ENCODE measurements at regions not wholly inside any gene's neighbourhood (a gene's known extent, or its start where the extent isn't known, plus 50 kb on each side); places are given as distances from the start of the nearest gene placed in this dataset.

- H3K79me2 ChIP-seq (ENCODE audit: control insufficient read depth, insufficient read depth, low read length): no peaks in the 10 kb centered on the region
- H3K4me1 ChIP-seq (ENCODE audit: control insufficient read depth, extremely low read depth, insufficient read depth, low read length): no peaks in the 10 kb centered on the region
- no peaks in the 10 kb centered on the region for H4K20me1 ChIP-seq (replicated peaks; ENCODE audit: control insufficient read depth, extremely low read depth, insufficient read depth, low read length)
Measured at GRCh38 chr20:58004146-58004545, 224.3 kb downstream of the ANKRD60 start.

GRCh38 chr20:58003525-58003924 is 224.9 kb downstream of the ANKRD60 start:
- ChIA-PET CTCF (interaction anchor here (1.0 kb wide), 1 partner anchor 84 kb away, joined by 5 read pairs; no protein-coding TSS in a partner anchor), POLR2A (no interaction called here)
- Histone ChIP-seq H3K9ac (replicated peaks; ENCODE audit: extremely low read depth, insufficient read depth, low read length) (no peak overlapping the region), H3K27me3 (ENCODE audit: control insufficient read depth in 2 of 2, insufficient read depth in 2 of 2, low read length in 2 of 2) (peaks cover under 1 to 9% of the 10 kb centered on the region in 2 experiments), H3K36me3 (ENCODE audit: control insufficient read depth in 2 of 2, extremely low read depth in 1 of 2, insufficient read depth in 2 of 2, low read length in 2 of 2) (no peaks in the 10 kb centered on the region), H3K27ac (ENCODE audit: insufficient read depth, low read depth, low read length) (no peak overlapping the region), H3K4me1 (ENCODE audit: control insufficient read depth, extremely low read depth, insufficient read depth, low read length) (no peaks in the 10 kb centered on the region), H2AFZ (ENCODE audit: low read depth, low read length) (no peak overlapping the region), H3K79me2 (ENCODE audit: control insufficient read depth, insufficient read depth, low read length) (no peaks in the 10 kb centered on the region), H3K4me2 (ENCODE audit: insufficient read depth, low read length) (no peak overlapping the region), H3K9me1 (replicated peaks; ENCODE audit: control insufficient read depth, extremely low read depth, insufficient read depth, low read length) (no peaks in the 10 kb centered on the region), H3K9me3 (replicated peaks; ENCODE audit: control insufficient read depth, insufficient read depth, low read length) (no peaks in the 10 kb centered on the region), H4K20me1 (replicated peaks; ENCODE audit: control insufficient read depth, extremely low read depth, insufficient read depth, low read length) (no peaks in the 10 kb centered on the region), H3K4me3 (replicated peaks in 1 of 3; ENCODE audit: insufficient read depth in 1 of 3, low read depth in 1 of 3, low read length in 3 of 3) (no peak overlapping the region)
- dilution Hi-C loops (cut with MboI; ENCODE audit: extremely low pct_ligation_motif_present, low sequenced_read_pairs): no loop called here
- intact Hi-C loops (cut with micrococcal nuclease): no loop called here
- DNase-seq (ENCODE audit: low read depth, low spot score) (no peak), FAIRE-seq (no peak)
- TF ChIP-seq POLR2A (IDR thresholded peaks at IDR 0.05; ENCODE audit: low read depth, low read length): no peak
- TF ChIP-seq MYC (IDR thresholded peaks at IDR 0.05; ENCODE audit: low read depth, low read length): no peak
- TF ChIP-seq CTCF (IDR thresholded peaks at IDR 0.05; ENCODE audit: extremely low read depth in 1 of 2, insufficient read depth in 1 of 2, low read depth in 1 of 2, low read length in 2 of 2): no peak
- no peak for TF ChIP-seq POLR2AphosphoS5 (IDR thresholded peaks at IDR 0.05; ENCODE audit: insufficient read depth, low read depth, low read length)
- no peak for TF ChIP-seq MAX (IDR thresholded peaks at IDR 0.05; ENCODE audit: insufficient read depth, insufficient read length)
- TF ChIP-seq FOS (IDR thresholded peaks at IDR 0.05; ENCODE audit: borderline replicate concordance, insufficient read depth, low read length): no peak
- TF ChIP-seq JUN (IDR thresholded peaks at IDR 0.05; ENCODE audit: borderline replicate concordance, insufficient read depth, insufficient read length, low read depth): no peak
- no peak for TF ChIP-seq GATA2 (IDR thresholded peaks at IDR 0.05; ENCODE audit: insufficient read depth, insufficient read length, low read depth, low read length)
- no peak for TF ChIP-seq EZH2 (IDR thresholded peaks at IDR 0.05; ENCODE audit: borderline replicate concordance, low read depth, low read length, severe bottlenecking)
- BruUV-seq (replicated peaks): no TSS peak

More at GRCh38 chr20:58004146-58004545, 224.3 kb downstream of the ANKRD60 start:
- no peak overlapping the region for H3K9ac ChIP-seq (replicated peaks; ENCODE audit: extremely low read depth, insufficient read depth, low read length)
- no peaks in the 10 kb centered on the region for H3K36me3 ChIP-seq (ENCODE audit: control insufficient read depth in 2 of 2, extremely low read depth in 1 of 2, insufficient read depth in 2 of 2, low read length in 2 of 2)
- no TSS peak for BruUV-seq (replicated peaks)
- DNase-seq (ENCODE audit: low read depth, low spot score): no peak
- TF ChIP-seq MYC (IDR thresholded peaks at IDR 0.05; ENCODE audit: low read depth, low read length) (no peak), POLR2A (IDR thresholded peaks at IDR 0.05; ENCODE audit: low read depth, low read length) (no peak)
- intact Hi-C loops (cut with micrococcal nuclease) (no loop called here), dilution Hi-C loops (cut with MboI; ENCODE audit: extremely low pct_ligation_motif_present, low sequenced_read_pairs) (no loop called here)
- no peak for FAIRE-seq
- no peak overlapping the region for H3K4me2 ChIP-seq (ENCODE audit: insufficient read depth, low read length)
- peaks cover 0 to 6% of the 10 kb centered on the region in 2 experiments for H3K27me3 ChIP-seq (ENCODE audit: control insufficient read depth in 2 of 2, insufficient read depth in 2 of 2, low read length in 2 of 2)
- H3K9me3 ChIP-seq (replicated peaks; ENCODE audit: control insufficient read depth, insufficient read depth, low read length): no peaks in the 10 kb centered on the region
- H3K4me3 ChIP-seq (replicated peaks in 1 of 3; ENCODE audit: insufficient read depth in 1 of 3, low read depth in 1 of 3, low read length in 3 of 3): no peak overlapping the region
- ChIA-PET CTCF (interaction anchor here (1.0 kb wide), 1 partner anchor 83 kb away, joined by 5 read pairs; no protein-coding TSS in a partner anchor), POLR2A (no interaction called here)
- H2AFZ ChIP-seq (ENCODE audit: low read depth, low read length): no peak overlapping the region
- no peaks in the 10 kb centered on the region for H3K9me1 ChIP-seq (replicated peaks; ENCODE audit: control insufficient read depth, extremely low read depth, insufficient read depth, low read length)
- H3K27ac ChIP-seq (ENCODE audit: insufficient read depth, low read depth, low read length): no peak overlapping the region
